ENCODE measurements at regions not wholly inside any gene's neighbourhood (a gene's known extent, or its start where the extent isn't known, plus 50 kb on each side); places are given as distances from the start of the nearest gene placed in this dataset.
A peak's percentile ranks its signal among the peaks of the same experiment; 100 is the strongest.
"Not testable (repeated sequence)": the region's sequence is repeated elsewhere in the genome, so short reads cannot be mapped to it uniquely, and the experiment has no call there.

GRCh38 chr5:6548756-6549285, 84.0 kb downstream of the NSUN2 start:
- H3K4me3 ChIP-seq (ENCODE audit: low read length): no peak overlapping the region
- TF ChIP-seq CTCF (conservative IDR thresholded peaks at IDR 0.05; ENCODE audit: low read length): no peak
- no peak for DNase-seq (ENCODE audit: low read depth)

GRCh38 chr5:6547926-6548519, 84.8 kb downstream of the NSUN2 start:
- not testable (repeated sequence) for H3K4me3 ChIP-seq (ENCODE audit: low read length); DNase-seq (ENCODE audit: low read depth)

GRCh38 chr5:6547498-6547897, 85.3 kb downstream of the NSUN2 start:
- no peak overlapping the region for H3K4me3 ChIP-seq (ENCODE audit: low read length)
- no peak for TF ChIP-seq CTCF (conservative IDR thresholded peaks at IDR 0.05; ENCODE audit: low read length)
- no peak for DNase-seq (ENCODE audit: low read depth)

- TF ChIP-seq CTCF (conservative IDR thresholded peaks at IDR 0.05; ENCODE audit: low read length): no peak
- DNase-seq (ENCODE audit: low read depth): no peak
- H3K4me3 ChIP-seq (ENCODE audit: low read length): no peak overlapping the region
Observed at GRCh38 chr5:6545770-6546690, 86.8 kb downstream of the NSUN2 start.

- no peak for TF ChIP-seq CTCF (conservative IDR thresholded peaks at IDR 0.05; ENCODE audit: low read length)
- H3K4me3 ChIP-seq (ENCODE audit: low read length): no peak overlapping the region
- DNase-seq (ENCODE audit: low read depth): no peak
Observed at GRCh38 chr5:6545036-6545693, 87.7 kb downstream of the NSUN2 start.

GRCh38 chr5:6544561-6544935, 88.3 kb downstream of the NSUN2 start:
- DNase-seq (ENCODE audit: low read depth): peak; percentile 22
- TF ChIP-seq CTCF (conservative IDR thresholded peaks at IDR 0.05; ENCODE audit: low read length): no peak
- no peak overlapping the region for H3K4me3 ChIP-seq (ENCODE audit: low read length)
